ENCODE measurements at regions not wholly inside any gene's neighbourhood (a gene's known extent, or its start where the extent isn't known, plus 50 kb on each side); places are given as distances from the start of the nearest gene placed in this dataset.

- TF ChIP-seq EZH2 (IDR thresholded peaks at IDR 0.05; ENCODE audit: insufficient read depth, poor library complexity, severe bottlenecking) (no peak), EZH2phosphoT487 (IDR thresholded peaks at IDR 0.05; ENCODE audit: insufficient read depth, low read depth) (no peak)
Measured at GRCh38 chr4:151988591-151988990, 227.8 kb upstream of the GATB start.

Measured in GM23248 (cell line).